GM19324 (cell line): ENCODE measurements at regions not wholly inside any gene's neighbourhood (a gene's known extent, or its start where the extent isn't known, plus 50 kb on each side); places are given as distances from the start of the nearest gene placed in this dataset.

ENCODE experiments used
- ATAC-seq: cut with Tn5 transposase; IDR thresholded peaks from one replicate; pipeline ENCODE4 v1.9.1; 2021; ENCODE audit warnings: mild to moderate bottlenecking, moderate library complexity; ENCODE audit not compliant: unreplicated experiment, low FRiP score

GRCh38 chr2:9769171-9770005 is 73.9 kb upstream of the TAF1B start:
- no peak for ATAC-seq

GRCh38 chr2:9770006-9770307 is 73.3 kb upstream of the TAF1B start:
- ATAC-seq, result no peak

- no peak for ATAC-seq
Measured at GRCh38 chr2:9770308-9771100, 72.8 kb upstream of the TAF1B start.

- ATAC-seq, result no peak
Measured at GRCh38 chr2:9771101-9771449, 72.2 kb upstream of the TAF1B start.

DNA sequence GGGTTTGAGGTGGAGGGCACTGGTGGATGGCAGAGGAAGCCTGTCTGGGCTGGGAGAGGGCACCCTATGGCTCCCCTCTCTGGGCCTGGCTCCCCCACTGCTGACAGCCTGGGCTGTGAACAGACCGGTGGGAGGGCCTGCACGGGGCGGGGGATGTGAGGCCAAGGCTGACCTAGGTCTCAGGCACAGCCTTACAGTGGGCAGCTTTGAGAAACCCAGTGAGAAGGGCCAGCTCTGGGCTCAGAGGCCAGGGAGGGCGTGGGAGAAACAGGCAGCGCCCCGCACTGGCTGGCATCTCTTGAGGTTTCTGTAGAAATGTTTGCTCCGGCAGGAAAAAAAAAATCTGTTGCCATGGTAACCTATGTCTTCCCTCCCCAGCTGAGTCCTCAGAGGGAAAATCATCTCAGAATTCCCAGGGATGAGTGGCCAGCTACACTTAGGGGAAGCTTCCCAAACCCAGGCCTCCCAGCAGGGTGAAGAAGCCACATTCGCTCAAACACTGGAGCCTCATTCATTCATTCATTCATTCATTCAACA is 71.7 kb upstream of the TAF1B start:
- no peak for ATAC-seq

GRCh38 chr2:9772035-9772998 is 71.0 kb upstream of the TAF1B start:
- ATAC-seq, result no peak

GRCh38 chr2:9772999-9773902 is 70.0 kb upstream of the TAF1B start:
- no peak for ATAC-seq

GRCh38 chr2:9773903-9774239 is 69.4 kb upstream of the TAF1B start:
- no peak for ATAC-seq

DNA sequence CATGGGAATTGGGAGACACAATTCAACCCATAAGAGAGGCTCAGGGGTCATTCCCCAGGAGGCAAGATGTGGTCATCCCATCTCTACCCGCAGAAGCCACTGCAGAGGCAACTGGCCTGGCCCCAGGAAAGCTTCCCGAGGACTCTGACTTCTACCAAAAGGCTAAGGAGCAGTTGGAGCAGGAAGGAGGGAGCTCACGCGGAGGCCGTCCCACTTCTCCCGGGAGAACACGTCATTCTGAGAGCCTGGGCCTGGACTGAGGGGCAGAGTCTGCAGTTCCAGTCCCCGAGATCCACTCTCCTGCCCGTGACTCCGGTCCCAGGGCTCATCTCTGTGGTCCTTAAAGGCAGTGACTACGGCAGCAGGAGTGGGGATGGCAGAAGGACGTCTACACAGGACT is 69.0 kb upstream of the TAF1B start:
- no peak for ATAC-seq

- ATAC-seq, result no peak
Measured at GRCh38 chr2:9775351-9775750, 67.9 kb upstream of the TAF1B start.

GRCh38 chr2:9775999-9776712 is 67.1 kb upstream of the TAF1B start:
- no peak for ATAC-seq

DNA sequence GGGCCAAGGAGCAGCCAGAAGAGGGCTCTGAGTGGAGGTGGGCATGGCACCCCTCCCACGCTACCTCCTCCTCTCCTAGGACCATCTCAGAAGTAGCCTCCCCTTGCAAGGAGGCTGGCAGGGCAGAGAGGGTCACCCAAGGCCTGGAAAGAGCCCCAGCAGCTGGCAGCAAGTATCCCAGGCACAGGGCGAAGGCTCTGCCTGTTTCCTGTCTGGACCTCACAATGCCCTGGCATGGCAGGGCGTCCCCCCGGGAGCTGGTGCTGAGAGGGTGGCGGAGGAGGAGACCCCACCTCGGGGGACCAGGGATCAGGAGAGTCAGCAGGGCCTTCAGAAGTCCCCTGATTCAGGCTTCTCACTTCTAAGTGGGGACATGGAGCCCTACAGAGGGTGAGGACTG is 66.2 kb upstream of the TAF1B start:
- no peak for ATAC-seq

- ATAC-seq, result no peak
Measured at GRCh38 chr2:9778012-9778411, 65.3 kb upstream of the TAF1B start.

DNA sequence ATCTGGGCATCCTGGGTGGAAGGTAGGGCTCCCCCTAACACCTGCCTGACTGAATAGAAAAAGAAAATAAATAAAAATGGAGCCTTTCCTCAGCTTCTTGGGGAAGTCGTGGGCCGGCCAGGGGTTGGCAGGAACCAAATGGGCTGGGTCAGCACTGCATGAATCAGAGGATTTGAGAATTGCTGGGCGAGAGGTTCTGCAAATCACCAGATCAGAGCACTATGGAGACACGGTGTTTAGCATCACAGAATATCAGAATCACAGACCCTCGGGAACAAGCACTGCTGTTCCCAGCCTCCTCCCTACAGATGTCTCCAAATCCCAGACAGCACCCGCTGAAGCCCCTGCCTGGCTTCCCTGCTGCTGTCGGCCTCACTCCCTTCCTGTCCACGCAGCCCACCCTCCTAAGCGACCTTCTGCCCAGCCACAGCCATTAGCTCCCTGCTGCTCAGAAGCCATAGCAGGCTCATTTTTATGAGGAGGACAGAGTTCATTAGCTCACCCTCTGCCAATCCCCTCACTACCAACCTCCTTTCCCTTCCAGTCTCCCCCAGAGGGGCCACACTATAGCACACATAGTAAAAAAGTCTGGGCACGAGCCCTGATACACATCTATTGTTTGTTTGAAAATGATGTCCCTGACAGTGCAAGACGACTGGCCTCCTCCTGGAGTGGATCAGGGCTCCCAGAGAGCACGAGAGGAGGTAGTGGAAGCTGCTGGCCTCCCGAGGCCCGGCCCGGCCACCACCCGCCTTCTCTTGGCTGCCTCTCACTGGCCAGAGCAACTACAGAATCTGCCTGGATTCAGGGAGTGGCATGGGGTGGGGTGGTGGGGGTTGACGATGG is 64.6 kb upstream of the TAF1B start:
- no peak for ATAC-seq

DNA sequence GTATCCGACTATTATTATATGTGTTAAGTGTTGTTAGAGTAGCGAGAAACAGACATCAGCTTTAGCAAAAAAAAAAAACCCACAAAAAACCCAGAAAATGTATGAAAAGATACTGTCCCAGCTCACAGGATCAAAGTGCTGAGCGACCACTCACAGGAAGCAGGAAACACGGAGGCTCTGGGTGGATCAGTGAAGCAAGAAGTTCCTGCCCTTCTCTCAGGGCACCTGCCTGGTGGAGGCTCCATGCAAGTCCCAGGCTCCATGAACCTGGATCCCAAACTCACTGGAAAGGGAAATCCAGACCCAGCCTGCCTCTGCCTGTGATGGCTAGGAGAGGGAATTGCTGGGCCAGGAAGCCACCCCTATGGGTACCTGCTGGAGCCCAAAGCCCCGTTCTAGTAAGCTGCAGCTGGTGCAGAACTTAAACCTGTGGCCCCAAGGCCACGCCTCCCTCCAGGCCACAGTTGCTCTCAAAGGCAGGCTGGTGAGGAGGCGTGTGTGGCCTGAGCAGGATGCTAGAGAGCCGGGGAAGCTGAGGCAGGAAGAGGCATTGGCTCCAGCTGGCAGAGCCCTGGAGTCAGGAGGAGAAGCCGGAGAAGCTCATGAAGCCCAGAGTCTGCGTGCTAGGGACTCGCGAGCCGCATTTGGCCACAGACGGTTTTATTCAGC is 63.5 kb upstream of the TAF1B start:
- no peak for ATAC-seq

GRCh38 chr2:9780368-9781130 is 62.7 kb upstream of the TAF1B start:
- no peak for ATAC-seq

DNA sequence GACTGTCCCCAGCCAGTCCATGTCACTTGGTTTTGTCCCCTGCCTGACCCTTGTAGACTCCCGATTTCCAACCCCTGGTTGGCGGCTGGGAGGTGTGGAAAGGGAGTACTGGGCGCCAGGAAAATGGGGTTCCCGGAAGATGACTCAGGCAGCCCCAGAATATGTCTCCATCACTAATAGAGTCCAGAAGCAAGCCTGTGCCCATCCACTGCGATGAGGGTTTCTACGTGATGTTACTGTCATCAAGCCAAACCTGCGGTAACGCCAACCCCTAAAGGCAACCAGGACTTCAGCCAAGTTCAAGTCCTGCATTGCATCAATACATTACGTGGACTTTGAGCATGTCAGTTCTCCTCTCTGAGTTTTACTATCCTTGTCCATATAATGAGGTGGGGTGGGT is 62.0 kb upstream of the TAF1B start:
- ATAC-seq, result no peak
